A549 (cell line): ENCODE measurements at regions not wholly inside any gene's neighbourhood (a gene's known extent, or its start where the extent isn't known, plus 50 kb on each side); places are given as distances from the start of the nearest gene placed in this dataset.

Source experiments
- ATAC-seq, 2 experiments: fragments of 200-7000 bp in 1 of 2; fragments of >200 bp in 1 of 2; cut with Nextera tagmentation in 1 of 2; cut with Tn5 transposase in 1 of 2; 3 replicates each; pipeline versions ENCODE4 v1.8.0 to v1.9.1; 2018 to 2020; ENCODE audit warnings: mild to moderate bottlenecking in 1 of 2, moderate library complexity in 1 of 2
- CTCF ChIA-PET: fragments of 300-600 bp; sonication (Branson Sonifier 250); formaldehyde crosslinking; extraction: SDS; loops from one replicate; lab custom pipeline; 2021; ENCODE audit warnings: antibody characterized with exemption, inconsistent platforms; lab: Yijun Ruan, JAX
- POLR2A ChIA-PET: fragments of 350-600 bp; formaldehyde crosslinking; extraction: SDS; loops from one replicate; lab custom pipeline; 2021; ENCODE audit warnings: antibody characterized with exemption, inconsistent platforms; lab: Yijun Ruan, JAX
- DNase-seq, 2 experiments: peaks; one replicate each; pipeline versions ENCODE4 v3.0.0 to v3.0.0-alpha.2; 2011 to 2016; ENCODE audit warnings: low read depth in 1 of 2, low spot score in 1 of 2
- FAIRE-seq: peaks from 2 replicates; lab custom pipeline; 2011; peaks lifted over from hg19 to GRCh38; lab: Jason Lieb, UNC
- H3K27ac ChIP-seq, 2 experiments: fragments of >200 bp; sonication (Bioruptor Twin); formaldehyde crosslinking; 3 replicates each; pipeline ENCODE4 v1.5.1; 2016 to 2017
- H3K4me1 ChIP-seq: fragments of >200 bp; sonication (Bioruptor Twin); formaldehyde crosslinking; 3 replicates; pipeline ENCODE4 v1.6.1; 2016
- H3K4me2 ChIP-seq: fragments of >200 bp; sonication (Bioruptor Twin); formaldehyde crosslinking; 3 replicates; pipeline ENCODE4 v1.6.1; 2016
- H3K4me3 ChIP-seq: fragments of >200 bp; sonication (Bioruptor Twin); formaldehyde crosslinking; 3 replicates; pipeline ENCODE4 v1.5.1; 2016
- H3K9me3 ChIP-seq: fragments of >200 bp; sonication (Bioruptor Twin); formaldehyde crosslinking; 3 replicates; pipeline ENCODE4 v1.6.1; 2016
- BCL3 ChIP-seq: fragments of >200 bp; sonication (Bioruptor Twin); formaldehyde crosslinking; IDR thresholded peaks from 3 replicates; pipeline ENCODE4 v1.6.1; 2016
- CBX2 ChIP-seq: fragments of 200-600 bp; sonication (generic); IDR thresholded peaks from 2 replicates; pipeline ENCODE4 v1.6.1; 2016; ENCODE audit warnings: low read depth, mild to moderate bottlenecking, borderline replicate concordance
- CBX8 ChIP-seq: fragments of 200-600 bp; sonication (generic); IDR thresholded peaks from 2 replicates; pipeline ENCODE4 v1.6.1; 2016
- CEBPB ChIP-seq, 2 experiments: fragments of >200 bp in 1 of 2; sonication (Bioruptor Twin) in 1 of 2; formaldehyde crosslinking in 1 of 2; IDR thresholded peaks; 2 replicates each; pipeline ENCODE4 v1.6.1; 2012 to 2016
- CHD4 ChIP-seq: fragments of 200-600 bp; sonication (generic); IDR thresholded peaks from 2 replicates; pipeline ENCODE4 v1.6.1; 2016; ENCODE audit warnings: antibody characterized with exemption, mild to moderate bottlenecking, borderline replicate concordance
- EHF ChIP-seq: fragments of 250-450 bp; sonication (Bioruptor Pico); IDR thresholded peaks from 2 replicates; pipeline ENCODE4 v1.5.0; 2020; ENCODE audit warnings: mild to moderate bottlenecking
- FOSL2 ChIP-seq, 2 experiments: fragments of 450-650 bp in 1 of 2; fragments of >200 bp in 1 of 2; sonication (Bioruptor Twin) in 1 of 2; formaldehyde crosslinking; IDR thresholded peaks; 2 replicates each; pipeline versions ENCODE4 v1.5.0 to v1.6.1; 2016 to 2020; ENCODE audit warnings: mild to moderate bottlenecking in 1 of 2, moderate library complexity in 1 of 2
- HEYL ChIP-seq: fragments of 250-450 bp; sonication (Bioruptor Pico); IDR thresholded peaks from 2 replicates; pipeline ENCODE4 v1.8.0; 2021; ENCODE audit warnings: mild to moderate bottlenecking, moderate library complexity
- HOXA7 ChIP-seq: fragments of 250-450 bp; sonication (Bioruptor Pico); IDR thresholded peaks from 2 replicates; pipeline ENCODE4 v1.5.0; 2020; ENCODE audit warnings: mild to moderate bottlenecking, moderate library complexity
- HOXB5 ChIP-seq: fragments of 250-450 bp; sonication (Bioruptor Pico); IDR thresholded peaks from 2 replicates; pipeline ENCODE4 v1.5.0; 2020; ENCODE audit warnings: mild to moderate bottlenecking, moderate library complexity
- KDM5A ChIP-seq: fragments of 200-600 bp; sonication (generic); IDR thresholded peaks from 2 replicates; pipeline ENCODE4 v1.6.1; 2016; ENCODE audit warnings: antibody characterized with exemption, mild to moderate bottlenecking
- MAFK ChIP-seq: fragments of 450-650 bp; IDR thresholded peaks from 2 replicates; pipeline ENCODE4 v1.6.1; 2014; ENCODE audit not compliant: partially characterized antibody
- NFE2L2 ChIP-seq: fragments of 150-350 bp; conservative IDR thresholded peaks from 2 replicates; pipeline ENCODE4 v1.6.1; 2014; ENCODE audit warnings: low read length
- POLR2A ChIP-seq: IDR thresholded peaks from 2 replicates; pipeline ENCODE4 v1.6.1; 2012; ENCODE audit warnings: mild to moderate bottlenecking, low read length
- RAD21 ChIP-seq, 2 experiments: fragments of >200 bp in 1 of 2; sonication (Bioruptor Twin) in 1 of 2; formaldehyde crosslinking in 1 of 2; IDR thresholded peaks in 1 of 2; conservative IDR thresholded peaks in 1 of 2; 2 replicates in 1 of 2; 3 replicates in 1 of 2; pipeline ENCODE4 v1.6.1; 2012 to 2018; ENCODE audit warnings: inconsistent platforms in 1 of 2
- RNF2 ChIP-seq: fragments of 200-600 bp; sonication (generic); IDR thresholded peaks from 2 replicates; pipeline ENCODE4 v1.6.1; 2016; ENCODE audit warnings: low read depth, mild to moderate bottlenecking, antibody characterized with exemption, moderate library complexity, borderline replicate concordance
- SMC3 ChIP-seq: fragments of >200 bp; sonication (Bioruptor Twin); formaldehyde crosslinking; IDR thresholded peaks from 3 replicates; pipeline ENCODE4 v1.6.1; 2018; ENCODE audit warnings: inconsistent platforms
- SREBF2 ChIP-seq: fragments of 450-650 bp; IDR thresholded peaks from 2 replicates; pipeline ENCODE4 v1.6.1; 2014; ENCODE audit warnings: mild to moderate bottlenecking, moderate library complexity
- TP53 ChIP-seq: fragments of 250-450 bp; sonication (Bioruptor Pico); IDR thresholded peaks from 2 replicates; pipeline ENCODE4 v1.5.0; 2021; ENCODE audit warnings: mild to moderate bottlenecking, moderate library complexity
- ZFP36 ChIP-seq: fragments of 450-650 bp; IDR thresholded peaks from 2 replicates; pipeline ENCODE4 v1.6.1; 2014; ENCODE audit warnings: borderline replicate concordance; ENCODE audit not compliant: partially characterized antibody
- ZNF302 ChIP-seq: fragments of 250-450 bp; sonication (Bioruptor Pico); IDR thresholded peaks from 2 replicates; pipeline ENCODE4 v1.9.0; 2021; ENCODE audit warnings: inconsistent platforms, mild to moderate bottlenecking, moderate library complexity
- WGBS: methylation state at CpG from one replicate; pipeline ENCODE4 v1.1.6; 2017; ENCODE audit errors: missing lambda C conversion rate; 5-methylcytosine and 5-hydroxymethylcytosine counted together
- TF ChIP-seq, protein P1 (sequence below): fragments of 200-600 bp; sonication (generic); IDR thresholded peaks from 2 replicates; pipeline ENCODE4 v1.6.1; 2016; ENCODE audit warnings: antibody characterized with exemption, mild to moderate bottlenecking, moderate library complexity
- TF ChIP-seq, protein P2 (sequence below): IDR thresholded peaks from 2 replicates; pipeline ENCODE4 v1.6.1; 2012

GRCh38 chr12:90085494-90086274, 377.0 kb upstream of the ATP2B1 start:
- FAIRE-seq (peak; percentile 90), DNase-seq (no peak), ATAC-seq (peak; percentile 61 to 66; a peak in 5 of 6 replicates)
- Histone ChIP-seq H3K9me3 (no peaks in the 10 kb centered on the region), H3K4me2 (peak overlapping the region; percentile 47), H3K27ac (peak overlapping the region; percentile 42 to 72; a peak in 5 of 6 replicates), H3K4me1 (peaks cover 33% of the 10 kb centered on the region), H3K4me3 (no peak overlapping the region)
- CTCF ChIA-PET = interaction anchor here (0.7 kb wide), 1 partner anchor 174 kb away, joined by 3 read pairs; no protein-coding TSS in a partner anchor
- POLR2A ChIA-PET = interaction anchor here (0.8 kb wide), 1 partner anchor 377 kb away, joined by 5 read pairs; the partner anchor contains the start of gene ATP2B1
- no peak for TF ChIP-seq POLR2A
- TF ChIP-seq BCL3 = no peak
- TF ChIP-seq CBX8 = no peak
- TF ChIP-seq FOSL2 (IDR thresholded peaks at IDR 0.05) = no peak
- TF ChIP-seq FOSL2 (CRISPR knock-in tag; IDR thresholded peaks at IDR 0.05) = no peak
- TF ChIP-seq CEBPB (IDR thresholded peaks at IDR 0.05) = no peak
- TF ChIP-seq SMC3 = no peak
- TF ChIP-seq RNF2 = no peak
- TF ChIP-seq SREBF2 = no peak
- no peak for TF ChIP-seq HOXA7 (CRISPR knock-in tag)
- no peak for TF ChIP-seq HEYL (CRISPR knock-in tag)
- TF ChIP-seq MAFK = no peak
- 26% methylated on average over 3 of the region's 3 CpGs for WGBS

DNA sequence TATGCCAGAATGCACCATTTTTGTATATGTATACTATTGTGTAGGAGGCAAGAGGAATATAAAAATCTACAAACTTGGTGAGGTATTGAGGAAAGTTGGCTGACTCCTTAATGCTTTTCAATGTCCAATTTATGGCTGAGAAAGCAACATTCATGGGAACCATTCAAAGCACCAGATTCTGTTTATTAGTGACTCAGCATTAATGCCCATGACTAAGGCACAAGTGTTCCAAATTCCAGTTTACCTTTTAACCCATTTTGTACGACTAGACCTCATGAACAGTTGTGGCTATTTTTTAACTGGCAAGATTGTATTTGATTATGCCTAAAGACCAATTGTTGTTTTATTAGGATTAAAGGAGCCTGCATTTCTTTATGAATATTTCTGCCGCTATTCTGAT, 375.4 kb upstream of the ATP2B1 start:
- H3K9me3 ChIP-seq = no peaks in the 10 kb centered on the region
- peak; percentile 79 for FAIRE-seq
- 44% methylated on average over 2 of the region's 2 CpGs for WGBS
- ChIA-PET POLR2A (no interaction called here), CTCF (no interaction called here)
- H3K4me3 ChIP-seq = no peak overlapping the region
- H3K4me2 ChIP-seq = 0 out of 3 replicates have a peak overlapping the region, but pooled peaks have one; percentile 11
- peak in 1 of 2 experiments; percentile 37; a peak in 1 of 6 replicates for ATAC-seq
- peaks cover 26% of the 10 kb centered on the region for H3K4me1 ChIP-seq
- peak in 1 of 2 experiments; percentile 32 for DNase-seq
- H3K27ac ChIP-seq = peak overlapping the region in 1 of 2 experiments; percentile 71; a peak in 3 of 6 replicates
- TF ChIP-seq NFE2L2 = peak; percentile 94
- TF ChIP-seq CHD4 = no peak
- no peak for TF ChIP-seq ZFP36
- TF ChIP-seq MAFK = peak; percentile 98
- peak; percentile 20; the same call in 1 of the 2 replicates for TF ChIP-seq EHF (CRISPR knock-in tag)
- no peak for TF ChIP-seq FOSL2 (IDR thresholded peaks at IDR 0.05)
- TF ChIP-seq FOSL2 (CRISPR knock-in tag; IDR thresholded peaks at IDR 0.05) = peak; percentile 52; the same call in 1 of the 2 replicates

- Histone ChIP-seq H3K4me1 (peaks cover 13% of the 10 kb centered on the region), H3K4me2 (no peak overlapping the region)
- POLR2A ChIA-PET = no interaction called here
- TF ChIP-seq HOXB5 (CRISPR knock-in tag) (no peak), TP53 (CRISPR knock-in tag) (no peak), KDM5A (no peak), ZNF302 (CRISPR knock-in tag) (no peak), RAD21 (conservative IDR thresholded peaks at IDR 0.05 in 1 of 2, IDR thresholded peaks at IDR 0.05 in 1 of 2) (no peak), CBX2 (no peak)
- TF ChIP-seq, protein P1, sequence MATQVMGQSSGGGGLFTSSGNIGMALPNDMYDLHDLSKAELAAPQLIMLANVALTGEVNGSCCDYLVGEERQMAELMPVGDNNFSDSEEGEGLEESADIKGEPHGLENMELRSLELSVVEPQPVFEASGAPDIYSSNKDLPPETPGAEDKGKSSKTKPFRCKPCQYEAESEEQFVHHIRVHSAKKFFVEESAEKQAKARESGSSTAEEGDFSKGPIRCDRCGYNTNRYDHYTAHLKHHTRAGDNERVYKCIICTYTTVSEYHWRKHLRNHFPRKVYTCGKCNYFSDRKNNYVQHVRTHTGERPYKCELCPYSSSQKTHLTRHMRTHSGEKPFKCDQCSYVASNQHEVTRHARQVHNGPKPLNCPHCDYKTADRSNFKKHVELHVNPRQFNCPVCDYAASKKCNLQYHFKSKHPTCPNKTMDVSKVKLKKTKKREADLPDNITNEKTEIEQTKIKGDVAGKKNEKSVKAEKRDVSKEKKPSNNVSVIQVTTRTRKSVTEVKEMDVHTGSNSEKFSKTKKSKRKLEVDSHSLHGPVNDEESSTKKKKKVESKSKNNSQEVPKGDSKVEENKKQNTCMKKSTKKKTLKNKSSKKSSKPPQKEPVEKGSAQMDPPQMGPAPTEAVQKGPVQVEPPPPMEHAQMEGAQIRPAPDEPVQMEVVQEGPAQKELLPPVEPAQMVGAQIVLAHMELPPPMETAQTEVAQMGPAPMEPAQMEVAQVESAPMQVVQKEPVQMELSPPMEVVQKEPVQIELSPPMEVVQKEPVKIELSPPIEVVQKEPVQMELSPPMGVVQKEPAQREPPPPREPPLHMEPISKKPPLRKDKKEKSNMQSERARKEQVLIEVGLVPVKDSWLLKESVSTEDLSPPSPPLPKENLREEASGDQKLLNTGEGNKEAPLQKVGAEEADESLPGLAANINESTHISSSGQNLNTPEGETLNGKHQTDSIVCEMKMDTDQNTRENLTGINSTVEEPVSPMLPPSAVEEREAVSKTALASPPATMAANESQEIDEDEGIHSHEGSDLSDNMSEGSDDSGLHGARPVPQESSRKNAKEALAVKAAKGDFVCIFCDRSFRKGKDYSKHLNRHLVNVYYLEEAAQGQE = no peak
- TF ChIP-seq, protein P2, sequence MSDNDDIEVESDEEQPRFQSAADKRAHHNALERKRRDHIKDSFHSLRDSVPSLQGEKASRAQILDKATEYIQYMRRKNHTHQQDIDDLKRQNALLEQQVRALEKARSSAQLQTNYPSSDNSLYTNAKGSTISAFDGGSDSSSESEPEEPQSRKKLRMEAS = no peak
- TF ChIP-seq, all 56 proteins: peak for 0
- ATAC-seq (no peak), FAIRE-seq (no peak), DNase-seq (no peak)
- Histone ChIP-seq H3K4me3 (no peak overlapping the region), H3K27ac (no peak overlapping the region), H3K9me3 (no peaks in the 10 kb centered on the region)
- CTCF ChIA-PET = interaction anchor here (1.2 kb wide), 1 partner anchor 27 kb away, joined by 3 read pairs; no protein-coding TSS in a partner anchor
- 71% methylated on average over 1 of the region's 1 CpG for whole genome bisulfite sequencing
Observed at GRCh38 chr12:90080616-90081015, 372.0 kb upstream of the ATP2B1 start.
